ENCODE measurements at regions not wholly inside any gene's neighbourhood (a gene's known extent, or its start where the extent isn't known, plus 50 kb on each side); places are given as distances from the start of the nearest gene placed in this dataset.

GRCh38 chr13:26934096-26934495 lies 173.5 kb upstream of the GPR12 start:
- TF ChIP-seq TAF1 (IDR thresholded peaks at IDR 0.05; ENCODE audit: low read depth) (no peak), TEAD4 (IDR thresholded peaks at IDR 0.05) (no peak), REST (IDR thresholded peaks at IDR 0.05; ENCODE audit: low read depth) (no peak), CREB1 (IDR thresholded peaks at IDR 0.05; ENCODE audit: low read depth) (no peak), EGR1 (IDR thresholded peaks at IDR 0.05) (no peak), YY1 (IDR thresholded peaks at IDR 0.05; ENCODE audit: low read depth) (no peak), NFIC (IDR thresholded peaks at IDR 0.05) (no peak), ZBTB7A (IDR thresholded peaks at IDR 0.05; ENCODE audit: low read depth) (no peak), MAX (IDR thresholded peaks at IDR 0.05) (no peak), FOXM1 (IDR thresholded peaks at IDR 0.05; ENCODE audit: borderline replicate concordance, low read depth) (no peak), TCF12 (IDR thresholded peaks at IDR 0.05; ENCODE audit: low read depth) (no peak), CEBPB (IDR thresholded peaks at IDR 0.05) (no peak), RAD21 (IDR thresholded peaks at IDR 0.05; ENCODE audit: low read depth) (no peak), EP300 (IDR thresholded peaks at IDR 0.05; ENCODE audit: borderline replicate concordance) (no peak)
- TF ChIP-seq, protein P1, sequence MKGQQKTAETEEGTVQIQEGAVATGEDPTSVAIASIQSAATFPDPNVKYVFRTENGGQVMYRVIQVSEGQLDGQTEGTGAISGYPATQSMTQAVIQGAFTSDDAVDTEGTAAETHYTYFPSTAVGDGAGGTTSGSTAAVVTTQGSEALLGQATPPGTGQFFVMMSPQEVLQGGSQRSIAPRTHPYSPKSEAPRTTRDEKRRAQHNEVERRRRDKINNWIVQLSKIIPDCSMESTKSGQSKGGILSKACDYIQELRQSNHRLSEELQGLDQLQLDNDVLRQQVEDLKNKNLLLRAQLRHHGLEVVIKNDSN (IDR thresholded peaks at IDR 0.05), result no peak

DNA sequence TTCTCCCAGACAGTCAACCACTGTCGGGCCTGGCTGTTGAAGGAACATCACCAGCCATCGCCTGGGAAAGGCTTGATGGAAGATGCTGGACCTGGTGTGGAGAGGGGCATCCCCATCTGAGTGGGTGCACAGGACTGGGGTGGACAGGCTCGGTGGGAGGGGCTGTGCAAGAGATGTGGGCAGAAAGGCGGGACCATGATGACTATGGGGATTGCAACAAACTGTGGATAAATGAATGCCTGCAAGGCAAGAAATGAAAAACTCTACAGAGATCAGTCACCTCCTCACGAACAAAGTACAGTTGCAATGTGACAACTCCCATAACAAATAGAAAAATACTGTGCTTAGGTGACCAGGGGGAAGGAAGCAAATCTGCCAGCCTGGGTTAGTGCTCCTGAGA lies 171.9 kb upstream of the GPR12 start:
- TF ChIP-seq MAX (IDR thresholded peaks at IDR 0.05) (no peak), TEAD4 (IDR thresholded peaks at IDR 0.05) (no peak), CEBPB (IDR thresholded peaks at IDR 0.05) (no peak), FOXM1 (IDR thresholded peaks at IDR 0.05; ENCODE audit: borderline replicate concordance, low read depth) (no peak), REST (IDR thresholded peaks at IDR 0.05; ENCODE audit: low read depth) (no peak), EGR1 (IDR thresholded peaks at IDR 0.05) (no peak)

GRCh38 chr13:26929971-26930730 lies 169.6 kb upstream of the GPR12 start:
- TF ChIP-seq REST (IDR thresholded peaks at IDR 0.05; ENCODE audit: low read depth), result no peak
- peak; percentile 69 for TF ChIP-seq RAD21 (IDR thresholded peaks at IDR 0.05; ENCODE audit: low read depth)

- TF ChIP-seq TAF1 (IDR thresholded peaks at IDR 0.05; ENCODE audit: low read depth) (no peak), FOXM1 (IDR thresholded peaks at IDR 0.05; ENCODE audit: borderline replicate concordance, low read depth) (no peak)
These were observed 166.9 kb upstream of the GPR12 start for GRCh38 chr13:26927511-26927910.

GRCh38 chr13:26926371-26926770 lies 165.8 kb upstream of the GPR12 start:
- TF ChIP-seq CEBPB (IDR thresholded peaks at IDR 0.05), result no peak
- no peak for TF ChIP-seq TEAD4 (IDR thresholded peaks at IDR 0.05)
- no peak for TF ChIP-seq TCF12 (IDR thresholded peaks at IDR 0.05; ENCODE audit: low read depth)
- TF ChIP-seq FOXM1 (IDR thresholded peaks at IDR 0.05; ENCODE audit: borderline replicate concordance, low read depth), result no peak
- no peak for TF ChIP-seq EGR1 (IDR thresholded peaks at IDR 0.05)
- TF ChIP-seq, protein P1 (IDR thresholded peaks at IDR 0.05), result no peak
- no peak for TF ChIP-seq ZBTB7A (IDR thresholded peaks at IDR 0.05; ENCODE audit: low read depth)
- no peak for TF ChIP-seq RAD21 (IDR thresholded peaks at IDR 0.05; ENCODE audit: low read depth)
- no peak for TF ChIP-seq EP300 (IDR thresholded peaks at IDR 0.05; ENCODE audit: borderline replicate concordance)
- TF ChIP-seq MAX (IDR thresholded peaks at IDR 0.05), result no peak
- TF ChIP-seq REST (IDR thresholded peaks at IDR 0.05; ENCODE audit: low read depth), result no peak
- TF ChIP-seq YY1 (IDR thresholded peaks at IDR 0.05; ENCODE audit: low read depth), result no peak
- TF ChIP-seq NFIC (IDR thresholded peaks at IDR 0.05), result no peak
- TF ChIP-seq TAF1 (IDR thresholded peaks at IDR 0.05; ENCODE audit: low read depth), result no peak
- TF ChIP-seq CREB1 (IDR thresholded peaks at IDR 0.05; ENCODE audit: low read depth), result no peak
